OCI-LY7 (cell line): ENCODE measurements at regions not wholly inside any gene's neighbourhood (a gene's known extent, or its start where the extent isn't known, plus 50 kb on each side); places are given as distances from the start of the nearest gene placed in this dataset.

Experiments used
- BruUV-seq: library from RNA; stranded (reverse); fragments of 400-500 nt; replicated peaks from 2 replicates; lab custom pipeline; 2021; lab: Mats Ljungman, UMichigan
- CTCF ChIA-PET: fragments of 300-600 bp; sonication (Branson Sonifier 250); formaldehyde crosslinking; loops from one replicate; lab custom pipeline; 2022; ENCODE audit warnings: antibody characterized with exemption; ENCODE audit not compliant: unreplicated experiment; lab: Charles Lee
- POLR2A ChIA-PET: fragments of 300-600 bp; sonication (Branson Sonifier 250); formaldehyde crosslinking; loops from one replicate; lab custom pipeline; 2022; ENCODE audit warnings: antibody characterized with exemption; lab: Charles Lee
- DNase-seq: peaks from one replicate; pipeline ENCODE4 v3.0.0-alpha.2; 2015; ENCODE audit warnings: low spot score
- H2AFZ ChIP-seq: fragments of 200-600 bp; sonication (generic), shearing (Covaris generic); 2 replicates; pipeline ENCODE4 v1.6.1; 2014; ENCODE audit warnings: mild to moderate bottlenecking, antibody characterized with exemption, low read length, moderate library complexity
- H3K27ac ChIP-seq: fragments of 200-600 bp; sonication (generic); 2 replicates; pipeline ENCODE4 v1.5.1; 2014; ENCODE audit warnings: mixed run types, low read depth, mild to moderate bottlenecking, moderate library complexity, low read length, inconsistent platforms; ENCODE audit not compliant: poor library complexity, severe bottlenecking
- H3K36me3 ChIP-seq: fragments of 200-600 bp; sonication (generic); 2 replicates; pipeline ENCODE4 v1.6.1; 2014; ENCODE audit warnings: mild to moderate bottlenecking, antibody characterized with exemption, low read length, moderate library complexity, mixed read lengths; ENCODE audit not compliant: insufficient read depth
- H3K4me1 ChIP-seq: fragments of 200-600 bp; sonication (generic); 2 replicates; pipeline ENCODE4 v1.5.1; 2014; ENCODE audit warnings: mild to moderate bottlenecking, low read length; ENCODE audit not compliant: insufficient read depth, poor library complexity, severe bottlenecking
- H3K4me2 ChIP-seq: fragments of 200-600 bp; sonication (generic); 2 replicates; pipeline ENCODE4 v1.6.1; 2014; ENCODE audit warnings: mild to moderate bottlenecking, low read length
- H3K4me3 ChIP-seq: fragments of 200-600 bp; sonication (generic); 2 replicates; pipeline ENCODE4 v1.5.1; 2014; ENCODE audit warnings: mild to moderate bottlenecking, low read depth, low read length; ENCODE audit not compliant: poor library complexity, severe bottlenecking
- H3K79me2 ChIP-seq: fragments of 200-600 bp; sonication (generic); 2 replicates; pipeline ENCODE4 v1.6.1; 2016; ENCODE audit warnings: low read depth, mild to moderate bottlenecking, low read length, moderate library complexity, mixed read lengths; ENCODE audit not compliant: insufficient read depth
- H3K9me2 ChIP-seq: fragments of 200-600 bp; sonication (generic); 2 replicates; pipeline ENCODE4 v1.6.1; 2016; ENCODE audit warnings: mild to moderate bottlenecking, low read length, mixed read lengths; ENCODE audit not compliant: insufficient read depth
- H3K9me3 ChIP-seq: fragments of 200-600 bp; sonication (generic); 2 replicates; pipeline ENCODE4 v1.6.1; 2014; ENCODE audit warnings: mild to moderate bottlenecking, mixed run types, low read length, mixed read lengths
- H4K20me1 ChIP-seq: fragments of 200-600 bp; sonication (generic); 2 replicates; pipeline ENCODE4 v1.6.1; 2014; ENCODE audit warnings: mild to moderate bottlenecking, antibody characterized with exemption, low read length, moderate library complexity, mixed read lengths; ENCODE audit not compliant: insufficient read depth
- CTCF ChIP-seq: fragments of 200-600 bp; sonication (generic); conservative IDR thresholded peaks from 2 replicates; pipeline ENCODE4 v1.5.1; 2014; ENCODE audit warnings: mild to moderate bottlenecking, antibody characterized with exemption, low read length, moderate library complexity, mixed read lengths
- EZH2phosphoT487 ChIP-seq: fragments of 200-600 bp; sonication (generic); IDR thresholded peaks from 2 replicates; pipeline ENCODE4 v1.6.1; 2018; ENCODE audit warnings: low read depth, borderline replicate concordance, mild to moderate bottlenecking, mixed run types, antibody characterized with exemption, low read length, moderate library complexity, mixed read lengths
- intact Hi-C: fragments of 100-400 bp; cut with micrococcal nuclease; formaldehyde crosslinking; loops from one replicate; pipeline ENCODE4 v1.10.0; 2022; ENCODE audit not compliant: unreplicated experiment

- no peaks in the 10 kb centered on the region for H3K9me3 ChIP-seq
- CTCF ChIA-PET: no interaction called here
- no peak for DNase-seq
- TF ChIP-seq CTCF (no peak), EZH2phosphoT487 (no peak)
- H3K4me2 ChIP-seq: no peak overlapping the region
- no peaks in the 10 kb centered on the region for H3K79me2 ChIP-seq
- H3K4me1 ChIP-seq: no peaks in the 10 kb centered on the region
- H3K4me3 ChIP-seq: no peak overlapping the region
- no peak overlapping the region for H2AFZ ChIP-seq
- H3K36me3 ChIP-seq: no peaks in the 10 kb centered on the region
- H3K9me2 ChIP-seq: no peaks in the 10 kb centered on the region
- POLR2A ChIA-PET: interaction anchor here (0.6 kb wide), 1 partner anchor 30 kb away, joined by 3 read pairs; no protein-coding TSS in a partner anchor
- BruUV-seq: no TSS peak
- no peak overlapping the region for H3K27ac ChIP-seq
- H4K20me1 ChIP-seq: no peaks in the 10 kb centered on the region
- intact Hi-C loops: no loop called here
These were observed 189.8 kb downstream of the KLF13 start for GRCh38 chr15:31516440-31516839.

- H3K4me1 ChIP-seq: no peaks in the 10 kb centered on the region
- no peak overlapping the region for H3K27ac ChIP-seq
- no peak overlapping the region for H3K4me2 ChIP-seq
- no TSS peak for BruUV-seq
- H4K20me1 ChIP-seq: no peaks in the 10 kb centered on the region
- TF ChIP-seq CTCF (no peak), EZH2phosphoT487 (no peak)
- H2AFZ ChIP-seq: no peak overlapping the region
- no peak for DNase-seq
- intact Hi-C loops: no loop called here
- no peaks in the 10 kb centered on the region for H3K9me3 ChIP-seq
- H3K79me2 ChIP-seq: no peaks in the 10 kb centered on the region
- POLR2A ChIA-PET: no interaction called here
- no peaks in the 10 kb centered on the region for H3K9me2 ChIP-seq
- CTCF ChIA-PET: no interaction called here
- no peaks in the 10 kb centered on the region for H3K36me3 ChIP-seq
- no peak overlapping the region for H3K4me3 ChIP-seq
These were observed 190.2 kb downstream of the KLF13 start for GRCh38 chr15:31516874-31517273.

- H3K4me2 ChIP-seq: no peak overlapping the region
- no peak overlapping the region for H3K27ac ChIP-seq
- BruUV-seq: no TSS peak
- no peak for DNase-seq
- POLR2A ChIA-PET: no interaction called here
- no peak overlapping the region for H2AFZ ChIP-seq
- no peaks in the 10 kb centered on the region for H3K9me2 ChIP-seq
- H3K79me2 ChIP-seq: no peaks in the 10 kb centered on the region
- no peaks in the 10 kb centered on the region for H4K20me1 ChIP-seq
- H3K4me1 ChIP-seq: no peaks in the 10 kb centered on the region
- intact Hi-C loops: no loop called here
- no peaks in the 10 kb centered on the region for H3K36me3 ChIP-seq
- no peaks in the 10 kb centered on the region for H3K9me3 ChIP-seq
- H3K4me3 ChIP-seq: no peak overlapping the region
- CTCF ChIA-PET: no interaction called here
- no peak for TF ChIP-seq EZH2phosphoT487
- TF ChIP-seq CTCF: no peak
These were observed 191.1 kb downstream of the KLF13 start for GRCh38 chr15:31517711-31518110.
